ENCODE measurements at regions not wholly inside any gene's neighbourhood (a gene's known extent, or its start where the extent isn't known, plus 50 kb on each side); places are given as distances from the start of the nearest gene placed in this dataset.

- H3K4me1 Mint-ChIP-seq: peaks cover 21% of the 10 kb centered on the region
- H3K27ac Mint-ChIP-seq (ENCODE audit: unreplicated experiment): no peak overlapping the region
- DNase-seq (ENCODE audit: low read depth, low spot score): no peak
- no peaks in the 10 kb centered on the region for H3K36me3 Mint-ChIP-seq (ENCODE audit: low read depth)
- H3K9me3 Mint-ChIP-seq: no peaks in the 10 kb centered on the region
- H3K27me3 Mint-ChIP-seq (ENCODE audit: low read depth): no peaks in the 10 kb centered on the region
- TF ChIP-seq CTCF (conservative IDR thresholded peaks at IDR 0.05): no peak
- H3K4me3 Mint-ChIP-seq: no peak overlapping the region
These were observed 644.1 kb upstream of the SEMA3D start for GRCh38 chr7:85830982-85831381.

- DNase-seq (ENCODE audit: low read depth, low spot score): no peak
- Mint-ChIP-seq H3K9me3 (no peaks in the 10 kb centered on the region), H3K27ac (ENCODE audit: unreplicated experiment) (peak overlapping the region; percentile 46), H3K4me3 (no peak overlapping the region), H3K27me3 (ENCODE audit: low read depth) (no peaks in the 10 kb centered on the region), H3K4me1 (peaks cover 21% of the 10 kb centered on the region), H3K36me3 (ENCODE audit: low read depth) (no peaks in the 10 kb centered on the region)
- TF ChIP-seq CTCF (conservative IDR thresholded peaks at IDR 0.05): peak; percentile 75
These were observed 643.1 kb upstream of the SEMA3D start for GRCh38 chr7:85829817-85830432.

- Mint-ChIP-seq H3K36me3 (ENCODE audit: low read depth) (no peaks in the 10 kb centered on the region), H3K4me1 (peaks cover 21% of the 10 kb centered on the region), H3K27ac (ENCODE audit: unreplicated experiment) (no peak overlapping the region), H3K4me3 (no peak overlapping the region), H3K9me3 (no peaks in the 10 kb centered on the region), H3K27me3 (ENCODE audit: low read depth) (no peaks in the 10 kb centered on the region)
- TF ChIP-seq CTCF (conservative IDR thresholded peaks at IDR 0.05): no peak
- no peak for DNase-seq (ENCODE audit: low read depth, low spot score)
These were observed 642.3 kb upstream of the SEMA3D start for GRCh38 chr7:85829176-85829575.

- H3K4me3 Mint-ChIP-seq: no peak overlapping the region
- DNase-seq (ENCODE audit: low read depth, low spot score): no peak
- H3K9me3 Mint-ChIP-seq: no peaks in the 10 kb centered on the region
- peaks cover 21% of the 10 kb centered on the region for H3K4me1 Mint-ChIP-seq
- no peaks in the 10 kb centered on the region for H3K27me3 Mint-ChIP-seq (ENCODE audit: low read depth)
- TF ChIP-seq CTCF (conservative IDR thresholded peaks at IDR 0.05): no peak
- no peak overlapping the region for H3K27ac Mint-ChIP-seq (ENCODE audit: unreplicated experiment)
- no peaks in the 10 kb centered on the region for H3K36me3 Mint-ChIP-seq (ENCODE audit: low read depth)
These were observed 641.8 kb upstream of the SEMA3D start for GRCh38 chr7:85828614-85829013.

- H3K36me3 Mint-ChIP-seq (ENCODE audit: low read depth): no peaks in the 10 kb centered on the region
- H3K27me3 Mint-ChIP-seq (ENCODE audit: low read depth): no peaks in the 10 kb centered on the region
- TF ChIP-seq CTCF (conservative IDR thresholded peaks at IDR 0.05): no peak
- peaks cover 5% of the 10 kb centered on the region for H3K4me1 Mint-ChIP-seq
- no peak overlapping the region for H3K27ac Mint-ChIP-seq (ENCODE audit: unreplicated experiment)
- no peak overlapping the region for H3K4me3 Mint-ChIP-seq
- no peak for DNase-seq (ENCODE audit: low read depth, low spot score)
- peaks cover 2% of the 10 kb centered on the region for H3K9me3 Mint-ChIP-seq
These were observed 636.7 kb upstream of the SEMA3D start for GRCh38 chr7:85823396-85824080.

Measured in neural crest cell (in vitro differentiated cells).